Amniotic epithelial cell (primary cell): ENCODE measurements at regions not wholly inside any gene's neighbourhood (a gene's known extent, or its start where the extent isn't known, plus 50 kb on each side); places are given as distances from the start of the nearest gene placed in this dataset.

Experiments
- DNase-seq: peaks from one replicate; pipeline ENCODE4 v3.0.0-alpha.2; 2010; ENCODE audit warnings: low read depth

DNA sequence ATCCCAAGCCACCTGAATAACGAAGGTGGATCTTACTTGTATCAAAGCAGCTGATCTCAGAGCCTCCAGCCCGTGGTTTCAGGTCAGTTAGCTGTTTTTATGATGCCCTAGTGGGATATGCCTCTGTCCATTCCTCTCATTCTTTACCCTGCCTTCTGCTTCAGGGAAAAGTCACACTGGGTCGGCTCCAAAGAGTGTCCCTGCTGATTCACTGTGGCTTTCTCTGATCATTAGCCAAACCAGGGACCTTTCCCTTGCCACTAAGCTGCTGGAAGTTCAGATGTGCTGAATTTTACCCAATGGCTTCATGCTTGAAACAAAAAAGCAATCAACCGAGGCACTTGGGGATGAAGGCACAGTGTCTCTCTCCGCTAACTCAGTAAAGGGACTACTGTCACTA lies 170.2 kb upstream of the SALL1 start:
- DNase-seq: no peak

DNA sequence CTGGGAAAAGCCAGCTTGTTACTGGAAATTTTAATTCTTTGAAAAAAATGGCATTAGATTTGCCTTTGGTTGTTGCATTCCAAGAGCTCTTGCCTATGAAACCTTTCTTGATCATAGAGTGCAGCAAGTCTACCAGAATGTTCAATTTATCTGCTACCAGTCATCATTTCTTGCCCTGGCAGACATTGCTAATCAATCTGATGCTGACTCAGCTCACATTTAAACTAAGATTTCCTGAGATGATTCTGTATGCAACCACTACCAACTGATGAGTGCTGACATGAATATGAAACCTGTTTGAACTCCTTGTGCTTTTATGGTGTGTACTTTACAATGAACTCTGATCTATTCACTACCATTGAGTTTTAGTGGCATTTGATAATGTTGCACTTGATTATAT lies 166.5 kb upstream of the SALL1 start:
- DNase-seq: no peak

- DNase-seq: no peak
These were observed 162.1 kb upstream of the SALL1 start for GRCh38 chr16:51313198-51313597.

GRCh38 chr16:51312363-51313150 lies 161.5 kb upstream of the SALL1 start:
- DNase-seq: no peak

DNA sequence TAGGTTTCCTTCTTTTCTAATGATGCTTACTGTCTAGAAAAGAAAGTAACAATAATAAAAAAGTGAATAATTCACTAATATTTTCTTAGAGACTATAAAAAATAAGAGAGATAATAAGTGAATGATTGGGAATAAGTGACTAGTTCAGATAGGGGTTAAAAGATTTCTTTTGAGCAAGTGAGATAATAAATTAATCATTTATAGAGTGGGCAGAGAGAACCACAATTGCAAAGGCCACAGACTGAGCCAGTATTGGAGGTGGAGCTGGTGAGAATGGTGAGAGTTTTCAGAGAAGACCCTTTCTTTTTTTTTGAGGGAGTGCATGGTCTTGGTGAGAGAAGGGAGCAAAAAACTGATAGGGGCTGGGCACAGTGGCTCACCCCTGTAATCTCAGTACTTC lies 159.1 kb upstream of the SALL1 start:
- DNase-seq: no peak

- DNase-seq: no peak
These were observed 156.0 kb upstream of the SALL1 start for GRCh38 chr16:51306886-51307595.

DNA sequence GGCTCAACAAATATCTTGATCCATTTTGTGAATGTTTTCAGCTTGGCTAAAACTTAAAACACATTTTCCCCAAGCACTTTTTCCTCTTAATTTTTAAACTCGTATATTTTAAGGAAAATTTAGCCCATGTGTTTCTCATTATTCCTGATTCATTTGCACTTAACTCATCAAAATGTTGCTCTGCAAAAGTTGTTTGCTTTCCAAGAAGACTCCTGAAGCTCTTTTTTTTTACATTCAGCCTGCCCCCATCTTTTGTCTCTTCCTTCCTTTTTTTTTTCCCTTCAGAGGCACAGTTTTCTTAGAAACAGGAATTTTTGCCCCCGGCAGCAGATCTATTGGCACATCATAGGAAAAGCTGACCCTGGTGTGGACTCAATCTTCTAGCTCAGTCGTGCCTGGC lies 155.0 kb upstream of the SALL1 start:
- no peak for DNase-seq

GRCh38 chr16:51305337-51305736 lies 154.3 kb upstream of the SALL1 start:
- DNase-seq: no peak

GRCh38 chr16:51302042-51302441 lies 151.0 kb upstream of the SALL1 start:
- no peak for DNase-seq

- DNase-seq: no peak
These were observed 147.7 kb upstream of the SALL1 start for GRCh38 chr16:51298800-51299199.

DNA sequence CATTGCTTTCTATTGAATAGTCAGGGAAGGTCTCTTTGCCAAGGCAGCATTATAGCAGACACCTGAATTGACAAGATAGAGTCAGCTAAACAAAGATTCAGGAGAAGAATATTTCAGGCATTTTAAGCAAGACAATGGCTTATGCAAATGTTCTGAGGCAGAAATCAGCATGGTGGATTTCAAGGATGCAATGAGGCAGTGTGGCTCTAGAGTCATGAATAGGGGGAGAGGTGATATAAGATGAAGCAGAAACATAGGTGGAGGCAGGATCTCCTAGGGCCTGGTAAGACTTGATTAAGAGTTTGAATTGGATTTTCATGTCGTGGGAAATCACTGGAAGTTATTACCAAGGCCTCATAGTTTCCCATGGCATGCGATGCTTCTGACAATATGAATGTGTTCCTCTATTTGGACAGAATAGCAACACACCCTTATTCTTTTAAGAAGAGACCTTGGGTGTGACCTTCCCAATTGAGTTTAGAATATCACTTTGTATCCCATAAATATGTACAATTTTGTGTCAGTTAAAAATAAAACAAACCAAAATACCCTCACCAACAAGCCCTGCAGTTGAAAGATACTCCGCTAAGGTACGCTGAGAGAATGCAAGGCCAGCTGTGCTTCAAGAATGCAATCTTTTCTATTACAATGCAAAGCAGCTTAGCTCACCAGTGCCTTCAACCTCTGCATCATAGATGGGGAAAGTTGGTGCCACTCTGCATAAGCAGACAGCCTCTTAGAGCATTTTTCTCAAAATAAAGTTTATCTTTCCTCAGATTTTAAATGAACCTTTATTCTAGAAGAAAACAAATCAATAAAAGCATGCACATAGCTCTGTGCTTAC lies 139.6 kb upstream of the SALL1 start:
- no peak for DNase-seq

DNA sequence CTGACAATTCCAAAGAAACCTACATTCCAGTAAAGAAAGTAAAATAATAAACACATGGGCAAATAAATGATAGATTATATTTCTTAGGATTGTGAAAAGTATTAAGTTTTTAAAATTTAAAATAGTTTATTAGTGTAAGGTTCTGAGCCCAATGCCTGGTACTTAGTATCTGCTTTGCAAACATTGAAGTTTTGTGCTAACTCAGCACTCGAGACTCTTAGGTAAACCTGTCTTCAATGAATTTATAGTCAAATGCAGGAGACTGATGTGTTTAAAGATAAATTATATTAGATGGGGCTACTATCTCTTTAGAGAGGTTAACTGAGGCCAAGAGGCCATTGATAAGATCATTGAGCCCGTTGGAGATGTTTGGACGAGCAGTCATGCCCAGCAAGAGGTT lies 138.3 kb upstream of the SALL1 start:
- DNase-seq: no peak

GRCh38 chr16:51287121-51287755 lies 136.2 kb upstream of the SALL1 start:
- DNase-seq: no peak

DNA sequence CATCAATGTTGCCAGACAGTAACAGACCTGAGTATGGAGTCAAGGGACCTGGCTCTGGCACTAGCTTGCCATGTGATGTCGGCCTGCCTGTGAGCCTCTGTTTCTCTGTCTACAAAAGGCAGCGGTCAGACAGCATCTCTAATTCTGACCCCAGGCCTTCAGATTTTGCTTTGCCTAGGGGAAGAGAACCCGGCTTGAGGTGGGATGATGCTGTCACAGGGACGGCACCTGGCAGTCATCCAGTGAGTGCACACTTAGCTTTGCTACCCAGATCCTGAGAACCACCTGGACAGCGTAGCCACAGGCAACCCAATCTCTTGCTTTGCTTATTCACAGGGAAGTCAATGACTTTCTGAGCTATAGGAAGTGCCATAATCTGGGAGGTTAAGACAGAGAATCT lies 135.2 kb upstream of the SALL1 start:
- no peak for DNase-seq

- DNase-seq: no peak
These were observed 125.3 kb upstream of the SALL1 start for GRCh38 chr16:51276336-51276735.

- no peak for DNase-seq
These were observed 121.3 kb upstream of the SALL1 start for GRCh38 chr16:51272420-51272819.

DNA sequence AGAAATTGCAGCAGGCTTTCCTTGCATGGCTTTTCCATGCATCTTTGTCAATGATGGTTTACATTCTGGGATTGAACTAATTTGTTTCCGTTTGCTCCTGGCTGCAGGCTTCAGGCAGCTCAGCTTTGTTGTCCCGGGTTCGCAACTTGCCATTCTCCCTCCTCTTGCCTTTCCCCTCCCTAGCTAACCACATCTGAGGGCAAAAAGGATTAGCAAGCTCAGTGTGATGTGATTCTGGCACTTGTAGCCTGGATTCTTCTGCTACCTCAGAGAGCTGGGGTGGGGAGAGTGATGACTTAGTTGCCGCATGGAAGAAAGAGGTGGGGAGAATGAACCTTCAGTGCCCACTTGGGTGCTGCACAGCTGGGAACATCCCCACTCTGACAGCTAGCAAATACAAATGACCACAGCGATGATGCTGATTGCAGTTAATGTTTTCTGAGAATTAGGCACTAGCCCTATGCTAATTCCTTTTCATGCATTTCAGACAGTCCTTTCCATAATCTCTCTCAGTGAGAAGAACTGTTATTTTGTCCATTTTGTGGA lies 120.2 kb upstream of the SALL1 start:
- DNase-seq: no peak

DNA sequence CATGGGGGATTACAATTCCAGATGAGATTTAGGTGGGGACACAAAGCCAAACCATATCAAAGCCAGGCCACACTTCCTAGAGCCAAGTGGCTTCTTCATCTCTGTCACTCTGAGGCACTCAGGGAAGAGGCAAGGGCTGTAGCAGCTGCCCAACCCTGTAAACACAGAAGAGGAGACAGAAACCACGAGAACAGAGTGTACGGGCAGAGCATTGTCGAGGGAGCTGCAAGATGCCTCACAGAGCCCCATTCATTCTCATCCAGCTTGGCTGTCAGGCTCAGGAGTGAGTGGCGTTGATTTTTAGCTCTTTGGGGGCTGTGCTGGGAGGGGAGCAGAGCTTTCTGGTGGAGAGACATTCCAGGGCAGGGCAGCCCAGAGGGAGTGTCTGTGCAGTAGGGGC lies 117.2 kb upstream of the SALL1 start:
- DNase-seq: no peak

- DNase-seq: no peak
These were observed 116.6 kb upstream of the SALL1 start for GRCh38 chr16:51267681-51268080.

- DNase-seq: no peak
These were observed 111.4 kb upstream of the SALL1 start for GRCh38 chr16:51262428-51262827.

DNA sequence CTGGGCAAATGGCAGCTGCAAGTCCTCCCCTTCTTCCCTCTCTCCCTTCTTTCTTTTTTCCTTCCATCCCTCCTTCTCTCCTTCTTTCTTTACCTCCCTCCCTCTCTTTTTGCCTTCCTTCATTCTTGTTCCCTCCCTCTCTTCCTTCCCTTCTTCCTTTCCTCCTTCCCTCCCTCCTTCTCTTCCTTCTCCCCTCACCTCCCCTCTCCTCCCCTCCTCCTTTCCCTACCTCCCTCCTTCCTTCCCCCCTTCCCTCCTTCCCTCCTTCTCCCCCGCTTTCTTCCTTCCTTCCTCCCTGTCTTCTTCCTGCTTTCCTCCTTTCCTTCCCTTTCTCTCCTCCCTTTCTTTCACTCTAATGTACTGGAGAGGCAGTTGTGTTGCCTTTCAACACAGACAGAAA lies 110.8 kb upstream of the SALL1 start:
- DNase-seq: no peak

DNA sequence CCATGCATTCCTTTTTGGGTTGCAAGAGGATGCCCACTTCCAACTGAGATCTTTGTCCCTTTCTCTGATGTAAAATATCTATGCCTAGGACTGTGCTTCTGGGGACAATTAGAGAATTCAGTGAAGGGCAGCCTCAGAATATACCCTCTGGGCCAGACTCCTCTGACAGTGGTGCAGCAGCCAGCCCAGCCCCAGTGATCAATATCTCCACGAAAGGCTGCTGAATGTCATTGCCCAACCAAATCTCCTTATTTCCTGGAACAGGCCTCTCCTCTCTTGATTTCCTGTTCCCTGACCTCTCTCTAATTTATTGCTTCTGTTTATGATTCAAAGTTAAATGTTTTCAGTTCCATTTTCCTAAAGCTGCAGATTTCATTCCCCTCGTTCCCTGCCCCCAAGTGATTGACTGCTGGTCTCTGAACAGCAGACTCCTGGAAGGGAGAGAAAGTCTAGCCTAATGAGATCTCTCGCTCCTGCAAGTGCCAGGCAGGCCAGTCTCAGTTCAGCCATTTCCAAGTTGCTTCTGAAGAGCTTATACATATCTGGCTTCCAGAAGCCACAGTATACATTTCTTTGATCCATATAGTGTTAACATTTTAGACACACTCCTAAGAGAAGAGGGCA lies 104.4 kb upstream of the SALL1 start:
- no peak for DNase-seq
